ENCODE measurements at regions not wholly inside any gene's neighbourhood (a gene's known extent, or its start where the extent isn't known, plus 50 kb on each side); places are given as distances from the start of the nearest gene placed in this dataset.

DNA sequence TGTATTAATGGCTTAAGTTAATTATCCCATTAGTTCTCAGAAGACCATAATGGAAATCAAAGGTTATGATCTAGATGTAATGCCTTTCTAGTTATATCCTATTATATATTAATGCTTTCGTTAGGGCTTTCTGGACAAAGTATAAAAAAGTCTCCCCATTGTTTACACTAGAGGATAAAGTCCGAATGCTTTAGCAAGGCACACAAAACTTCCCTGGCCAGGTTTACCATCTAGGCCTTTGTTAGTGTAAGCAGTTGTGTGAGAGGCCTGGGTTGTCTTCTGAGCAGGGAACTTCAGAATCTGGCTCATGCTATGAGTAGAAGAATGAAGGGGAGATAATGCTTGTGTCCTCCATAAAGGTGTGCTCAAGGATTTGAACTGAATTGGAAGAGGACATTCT lies 106.3 kb upstream of the MEIS2 start:
- no peak overlapping the region for H3K4me3 Mint-ChIP-seq
- H3K9me3 Mint-ChIP-seq, result no peaks in the 10 kb centered on the region
- H3K27ac Mint-ChIP-seq, result no peak overlapping the region
- no peaks in the 10 kb centered on the region for H3K36me3 Mint-ChIP-seq (ENCODE audit: low read depth)
- H3K4me1 Mint-ChIP-seq (ENCODE audit: low read depth), result no peaks in the 10 kb centered on the region
- no peak for DNase-seq
- no peaks in the 10 kb centered on the region; the same call in 1 of the 2 replicates for H3K27me3 Mint-ChIP-seq (ENCODE audit: insufficient read depth)
- no peak for TF ChIP-seq CTCF (IDR thresholded peaks at IDR 0.05)

GRCh38 chr15:37208146-37209040 lies 108.0 kb upstream of the MEIS2 start:
- Mint-ChIP-seq H3K4me1 (ENCODE audit: low read depth) (no peaks in the 10 kb centered on the region), H3K9me3 (no peaks in the 10 kb centered on the region), H3K36me3 (ENCODE audit: low read depth) (no peaks in the 10 kb centered on the region), H3K4me3 (no peak overlapping the region), H3K27ac (no peak overlapping the region), H3K27me3 (ENCODE audit: insufficient read depth) (no peaks in the 10 kb centered on the region; the same call in 1 of the 2 replicates)
- no peak for DNase-seq
- TF ChIP-seq CTCF (IDR thresholded peaks at IDR 0.05), result no peak

DNA sequence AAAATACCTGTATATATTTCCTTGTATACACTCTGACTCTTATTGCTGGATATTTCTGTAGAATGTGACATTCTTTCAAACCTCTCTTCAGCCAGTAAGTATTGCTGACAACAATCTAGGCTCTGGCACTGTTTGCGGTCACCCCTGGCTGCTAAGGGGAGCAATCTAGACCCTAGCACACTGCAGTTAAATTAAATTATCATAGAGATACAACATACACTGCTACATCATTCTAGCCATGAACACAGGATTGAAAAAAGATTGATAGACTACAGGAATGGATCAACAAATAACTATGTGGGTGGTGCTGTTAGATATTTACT lies 108.7 kb upstream of the MEIS2 start:
- H3K27me3 Mint-ChIP-seq (ENCODE audit: insufficient read depth), result no peaks in the 10 kb centered on the region; the same call in 1 of the 2 replicates
- no peaks in the 10 kb centered on the region for H3K36me3 Mint-ChIP-seq (ENCODE audit: low read depth)
- no peak overlapping the region for H3K27ac Mint-ChIP-seq
- H3K4me1 Mint-ChIP-seq (ENCODE audit: low read depth), result no peaks in the 10 kb centered on the region
- TF ChIP-seq CTCF (IDR thresholded peaks at IDR 0.05), result no peak
- DNase-seq, result no peak
- H3K9me3 Mint-ChIP-seq, result no peaks in the 10 kb centered on the region
- no peak overlapping the region for H3K4me3 Mint-ChIP-seq

- Mint-ChIP-seq H3K4me1 (ENCODE audit: low read depth) (no peaks in the 10 kb centered on the region), H3K27ac (no peak overlapping the region), H3K4me3 (no peak overlapping the region), H3K36me3 (ENCODE audit: low read depth) (no peaks in the 10 kb centered on the region), H3K9me3 (no peaks in the 10 kb centered on the region), H3K27me3 (ENCODE audit: insufficient read depth) (peaks cover 10% of the 10 kb centered on the region)
- no peak for DNase-seq
- TF ChIP-seq CTCF (IDR thresholded peaks at IDR 0.05), result no peak
Measured at GRCh38 chr15:37217567-37217966, 117.2 kb upstream of the MEIS2 start.

- no peak for TF ChIP-seq CTCF (IDR thresholded peaks at IDR 0.05)
- no peaks in the 10 kb centered on the region for H3K36me3 Mint-ChIP-seq (ENCODE audit: low read depth)
- H3K27ac Mint-ChIP-seq, result no peak overlapping the region
- H3K4me3 Mint-ChIP-seq, result no peak overlapping the region
- no peak for DNase-seq
- peaks cover 10% of the 10 kb centered on the region for H3K27me3 Mint-ChIP-seq (ENCODE audit: insufficient read depth)
- H3K9me3 Mint-ChIP-seq, result no peaks in the 10 kb centered on the region
- no peaks in the 10 kb centered on the region for H3K4me1 Mint-ChIP-seq (ENCODE audit: low read depth)
Measured at GRCh38 chr15:37218351-37218916, 118.1 kb upstream of the MEIS2 start.

All from HFFc6 (cell line).